Cardiac muscle cell (in vitro differentiated cells and primary cell): ENCODE measurements at regions not wholly inside any gene's neighbourhood (a gene's known extent, or its start where the extent isn't known, plus 50 kb on each side); places are given as distances from the start of the nearest gene placed in this dataset.
A peak's percentile ranks its signal among the peaks of the same experiment; 100 is the strongest.

Experiments used
- DNase-seq, 2 donors: peaks; one replicate each; pipeline versions ENCODE4 v3.0.0 to v3.0.0-alpha.2; 2010 to 2017; ENCODE audit warnings: low read depth in 1 of 2, low spot score in 1 of 2
- H3K27ac ChIP-seq: fragments of 200-600 bp; sonication (generic); 2 replicates; pipeline ENCODE4 v1.5.1; 2016
- H3K27me3 ChIP-seq: fragments of 200-600 bp; sonication (generic); 2 replicates; pipeline ENCODE4 v1.6.0; 2016; ENCODE audit warnings: control low read depth
- H3K36me3 ChIP-seq: fragments of 200-600 bp; sonication (generic); 2 replicates; pipeline ENCODE4 v1.5.1; 2016; ENCODE audit warnings: control low read depth
- H3K4me1 ChIP-seq: fragments of 200-600 bp; sonication (generic); 2 replicates; pipeline ENCODE4 v1.8.1; 2017; ENCODE audit warnings: low read depth, mild to moderate bottlenecking, mixed run types
- H3K4me3 ChIP-seq: fragments of 200-600 bp; sonication (generic); 2 replicates; pipeline ENCODE4 v1.5.1; 2016; ENCODE audit warnings: mild to moderate bottlenecking
- H3K9me3 ChIP-seq: fragments of 200-600 bp; sonication (generic); 2 replicates; pipeline ENCODE4 v1.5.1; 2017; ENCODE audit warnings: low read depth, mild to moderate bottlenecking, control low read depth
- CTCF ChIP-seq: IDR thresholded peaks from 2 replicates; pipeline ENCODE4 v1.5.1; 2012; ENCODE audit warnings: low read depth, mild to moderate bottlenecking, low read length

GRCh38 chr6:91097364-91097763 is 510.5 kb upstream of the MAP3K7 start:
- TF ChIP-seq CTCF: no peak
- peak in 1 of 2 donors; percentile 71 for DNase-seq
- Histone ChIP-seq H3K27ac (no peak overlapping the region), H3K36me3 (no peaks in the 10 kb centered on the region), H3K4me1 (peaks cover 10% of the 10 kb centered on the region), H3K4me3 (no peak overlapping the region), H3K9me3 (no peaks in the 10 kb centered on the region), H3K27me3 (no peaks in the 10 kb centered on the region)

GRCh38 chr6:91094806-91095475 is 508.1 kb upstream of the MAP3K7 start:
- Histone ChIP-seq H3K4me1 (peaks cover 10% of the 10 kb centered on the region), H3K9me3 (no peaks in the 10 kb centered on the region), H3K27ac (no peak overlapping the region), H3K36me3 (no peaks in the 10 kb centered on the region), H3K4me3 (no peak overlapping the region), H3K27me3 (no peaks in the 10 kb centered on the region)
- no peak for DNase-seq
- TF ChIP-seq CTCF: no peak

- Histone ChIP-seq H3K27me3 (no peaks in the 10 kb centered on the region), H3K27ac (no peak overlapping the region), H3K4me3 (no peak overlapping the region), H3K4me1 (peaks cover 10% of the 10 kb centered on the region), H3K36me3 (no peaks in the 10 kb centered on the region), H3K9me3 (no peaks in the 10 kb centered on the region)
- no peak for DNase-seq
- no peak for TF ChIP-seq CTCF
These were observed 507.5 kb upstream of the MAP3K7 start for GRCh38 chr6:91094341-91094740.

GRCh38 chr6:91088976-91089375 is 502.1 kb upstream of the MAP3K7 start:
- Histone ChIP-seq H3K4me1 (no peaks in the 10 kb centered on the region), H3K4me3 (no peak overlapping the region), H3K36me3 (no peaks in the 10 kb centered on the region), H3K9me3 (no peaks in the 10 kb centered on the region), H3K27ac (no peak overlapping the region), H3K27me3 (no peaks in the 10 kb centered on the region)
- no peak for TF ChIP-seq CTCF
- DNase-seq: no peak

GRCh38 chr6:91088515-91088914 is 501.6 kb upstream of the MAP3K7 start:
- Histone ChIP-seq H3K4me1 (no peaks in the 10 kb centered on the region), H3K4me3 (no peak overlapping the region), H3K9me3 (no peaks in the 10 kb centered on the region), H3K36me3 (no peaks in the 10 kb centered on the region), H3K27me3 (no peaks in the 10 kb centered on the region), H3K27ac (no peak overlapping the region)
- TF ChIP-seq CTCF: no peak
- DNase-seq: no peak
